ENCODE measurements at regions not wholly inside any gene's neighbourhood (a gene's known extent, or its start where the extent isn't known, plus 50 kb on each side); places are given as distances from the start of the nearest gene placed in this dataset.

- DNase-seq = no peak
Observed at GRCh38 chr9:78566948-78567675, 270.2 kb downstream of the PSAT1 start.

GRCh38 chr9:78567693-78568092, 270.8 kb downstream of the PSAT1 start:
- no peak for DNase-seq

- DNase-seq = no peak
Observed at GRCh38 chr9:78568774-78569173, 271.8 kb downstream of the PSAT1 start.

GRCh38 chr9:78572266-78572665, 275.3 kb downstream of the PSAT1 start:
- DNase-seq = no peak

- DNase-seq = no peak
Observed at GRCh38 chr9:78573205-78573604, 276.3 kb downstream of the PSAT1 start.

GRCh38 chr9:78573669-78574068, 276.7 kb downstream of the PSAT1 start:
- no peak for DNase-seq

- no peak for DNase-seq
Observed at GRCh38 chr9:78574354-78575045, 277.6 kb downstream of the PSAT1 start.

- no peak for DNase-seq
Observed at GRCh38 chr9:78575081-78575480, 278.2 kb downstream of the PSAT1 start.

GRCh38 chr9:78575771-78576170, 278.8 kb downstream of the PSAT1 start:
- no peak for DNase-seq

- DNase-seq = no peak
Observed at GRCh38 chr9:78577156-78577906, 280.4 kb downstream of the PSAT1 start.

- DNase-seq = no peak
Observed at GRCh38 chr9:78578072-78578471, 281.1 kb downstream of the PSAT1 start.

GRCh38 chr9:78582821-78583220, 285.9 kb downstream of the PSAT1 start:
- DNase-seq = no peak

GRCh38 chr9:78584589-78584988, 287.7 kb downstream of the PSAT1 start:
- no peak for DNase-seq

GRCh38 chr9:78585909-78586308, 289.0 kb downstream of the PSAT1 start:
- DNase-seq = no peak

- no peak for DNase-seq
Observed at GRCh38 chr9:78590068-78590467, 293.1 kb downstream of the PSAT1 start.

- no peak for DNase-seq
Observed at GRCh38 chr9:78592811-78593210, 295.9 kb downstream of the PSAT1 start.

GRCh38 chr9:78595200-78595945, 298.4 kb downstream of the PSAT1 start:
- DNase-seq = no peak

- DNase-seq = no peak
Observed at GRCh38 chr9:78596346-78596745, 299.4 kb downstream of the PSAT1 start.

GRCh38 chr9:78598120-78598519, 301.2 kb downstream of the PSAT1 start:
- DNase-seq = no peak

- no peak for DNase-seq
Observed at GRCh38 chr9:78599926-78600325, 303.0 kb downstream of the PSAT1 start.

GRCh38 chr9:78601957-78602565, 305.1 kb downstream of the PSAT1 start:
- no peak for DNase-seq
